Stomach (tissue), 8 donors: ENCODE measurements at regions not wholly inside any gene's neighbourhood (a gene's known extent, or its start where the extent isn't known, plus 50 kb on each side); places are given as distances from the start of the nearest gene placed in this dataset.

Experiments used
- DNase-seq, 2 donors: peaks; one replicate each; pipeline versions ENCODE4 v3.0.0 to v3.0.0-alpha.2; 2013 to 2019
- H3K27ac ChIP-seq, 5 donors: fragments of 200-600 bp in 4 of 5; sonication (generic) in 4 of 5; one replicate each; pipeline ENCODE4 v1.5.1; 2013 to 2019; ENCODE audit warnings: mild to moderate bottlenecking in 1 of 5, moderate library complexity in 1 of 5
- H3K27me3 ChIP-seq, 3 donors: fragments of 200-600 bp; sonication (generic); one replicate each; pipeline ENCODE4 v1.5.1; 2017 to 2019; ENCODE audit warnings: mixed run types in 1 of 3
- H3K36me3 ChIP-seq, 4 donors: fragments of 200-600 bp; sonication (generic); 1 replicate in 3 of 4; 2 replicates in 1 of 4; pipeline ENCODE4 v1.5.1; 2016 to 2019
- H3K4me1 ChIP-seq, 4 donors: fragments of 200-600 bp; sonication (generic); one replicate each; pipeline ENCODE4 v1.5.1; 2016 to 2019
- H3K4me3 ChIP-seq, 4 donors: fragments of 200-600 bp; sonication (generic) in 3 of 4; one replicate each; pipeline ENCODE4 v1.5.1; 2016 to 2019; ENCODE audit warnings: mild to moderate bottlenecking in 1 of 4
- H3K9me3 ChIP-seq, 4 donors: fragments of 200-600 bp; sonication (generic); one replicate each; pipeline ENCODE4 v1.5.1; 2016 to 2019
- CTCF ChIP-seq, 7 experiments: fragments of 450-650 bp in 4 of 7; fragments of 200-600 bp in 3 of 7; sonication (generic) in 3 of 7; IDR thresholded peaks; one replicate each; pipeline ENCODE4 v1.5.1; 2016 to 2019; ENCODE audit warnings: antibody characterized with exemption in 7 of 7, control low read depth in 2 of 7, mild to moderate bottlenecking in 1 of 7
- EP300 ChIP-seq: sonication (generic); formaldehyde crosslinking; IDR thresholded peaks from one replicate; pipeline ENCODE4 v1.6.1; 2017; ENCODE audit warnings: antibody characterized with exemption
- POLR2A ChIP-seq, 4 donors: fragments of 450-650 bp; IDR thresholded peaks; one replicate each; pipeline ENCODE4 v1.6.1; 2016; ENCODE audit warnings: antibody characterized with exemption in 4 of 4, control low read depth in 2 of 4, mild to moderate bottlenecking in 1 of 4, moderate library complexity in 1 of 4
- POLR2AphosphoS5 ChIP-seq, 3 donors: sonication (generic); formaldehyde crosslinking; IDR thresholded peaks; one replicate each; pipeline ENCODE4 v1.6.1; 2016; ENCODE audit warnings: antibody characterized with exemption in 3 of 3
- WGBS, 5 donors: extraction: QIAGEN DNeasy Blood & Tissue Kit in 3 of 5; methylation state at CpG; one replicate each; pipeline versions ENCODE4 v1.1.5 to v1.1.7; 2013 to 2018; 5-methylcytosine and 5-hydroxymethylcytosine counted together
- intact Hi-C: fragments of 100-400 bp; cut with DNase I; formaldehyde crosslinking; loops from one replicate; pipeline ENCODE4 v1.15.1; 2023; ENCODE audit warnings: low total_unique reads
- donor health status: healthy with polysubstance abuse.
- donor health status: Bipolar disorder and iron deficiency.
- donor health status: healthy.

- Histone ChIP-seq H3K36me3 (no peaks in the 10 kb centered on the region), H3K4me3 (peak overlapping the region in 3 of 4 donors; percentile 1 to 23 (median 2)), H3K9me3 (no peaks in the 10 kb centered on the region), H3K27me3 (no peaks in the 10 kb centered on the region), H3K27ac (peak overlapping the region in 2 of 5 donors; percentile 2 to 5), H3K4me1 (peaks cover 7 to 43% (median 20%) of the 10 kb centered on the region in 4 donors)
- peak; percentile 82 to 89 for DNase-seq
- intact Hi-C loops = no loop called here
- WGBS, 5 donors = 15 to 18% (median 16%) methylated on average over 26 of the region's 26 CpGs
- peak in 5 of 7 experiments; percentile 43 to 75 (median 63) for TF ChIP-seq CTCF (IDR thresholded peaks at IDR 0.05)
- TF ChIP-seq POLR2AphosphoS5 (IDR thresholded peaks at IDR 0.05) = peak in 1 of 3 donors; percentile 44
- TF ChIP-seq EP300 = no peak
- no peak for TF ChIP-seq POLR2A (IDR thresholded peaks at IDR 0.05)
Measured at GRCh38 chr10:6920072-6921019, 340.3 kb upstream of the PRKCQ start.

- peaks cover 7 to 34% (median 12%) of the 10 kb centered on the region in 4 donors for H3K4me1 ChIP-seq
- H3K36me3 ChIP-seq = no peaks in the 10 kb centered on the region
- no peak for DNase-seq
- H3K4me3 ChIP-seq = no peak overlapping the region
- no peaks in the 10 kb centered on the region for H3K9me3 ChIP-seq
- TF ChIP-seq POLR2A (IDR thresholded peaks at IDR 0.05) (no peak), EP300 (no peak), CTCF (IDR thresholded peaks at IDR 0.05) (no peak), POLR2AphosphoS5 (IDR thresholded peaks at IDR 0.05) (no peak)
- intact Hi-C loops = loop anchor here (10.0 kb wide), 1 partner anchor 496 kb away; the partner anchor contains the start of gene SFMBT2
- WGBS, 5 donors = 53 to 75% (median 58%) methylated on average over 2 of the region's 2 CpGs
- H3K27me3 ChIP-seq = no peaks in the 10 kb centered on the region
- peak overlapping the region in 3 of 5 donors; percentile 2 to 66 (median 4) for H3K27ac ChIP-seq
Measured at GRCh38 chr10:6919077-6919476, 339.0 kb upstream of the PRKCQ start.

- intact Hi-C loops = loop anchor here (10.0 kb wide), 1 partner anchor 496 kb away; the partner anchor contains the start of gene SFMBT2
- peak; percentile 43 to 52 for DNase-seq
- H3K4me1 ChIP-seq = peaks cover 7 to 38% (median 10%) of the 10 kb centered on the region in 4 donors
- H3K27ac ChIP-seq = peak overlapping the region in 1 of 5 donors; percentile 4
- no peaks in the 10 kb centered on the region for H3K36me3 ChIP-seq
- 69 to 77% (median 72%) methylated on average over 6 of the region's 6 CpGs for WGBS, 5 donors
- no peaks in the 10 kb centered on the region for H3K27me3 ChIP-seq
- H3K9me3 ChIP-seq = no peaks in the 10 kb centered on the region
- TF ChIP-seq EP300 = no peak
- TF ChIP-seq CTCF (IDR thresholded peaks at IDR 0.05) = peak in 4 of 7 experiments; percentile 6 to 30 (median 18)
- no peak overlapping the region for H3K4me3 ChIP-seq
Measured at GRCh38 chr10:6918305-6918704, 338.2 kb upstream of the PRKCQ start.

- intact Hi-C loops = loop anchor here (10.0 kb wide), 1 partner anchor 498 kb away; the partner anchor contains the start of gene SFMBT2
- DNase-seq = no peak
- no peaks in the 10 kb centered on the region for H3K9me3 ChIP-seq
- peaks cover 7 to 49% (median 16%) of the 10 kb centered on the region in 4 donors for H3K4me1 ChIP-seq
- H3K27me3 ChIP-seq = no peaks in the 10 kb centered on the region
- 59 to 69% (median 61%) methylated on average over 6 of the region's 6 CpGs for WGBS, 5 donors
- H3K27ac ChIP-seq = no peak overlapping the region
- H3K36me3 ChIP-seq = no peaks in the 10 kb centered on the region
- TF ChIP-seq EP300 (peak; percentile 24), POLR2AphosphoS5 (IDR thresholded peaks at IDR 0.05) (peak in 1 of 3 donors; percentile 32), CTCF (IDR thresholded peaks at IDR 0.05) (no peak), POLR2A (IDR thresholded peaks at IDR 0.05) (no peak)
- H3K4me3 ChIP-seq = no peak overlapping the region
Measured at GRCh38 chr10:6917125-6917524, 337.0 kb upstream of the PRKCQ start.
